Natural killer cell (primary cell): ENCODE measurements at regions not wholly inside any gene's neighbourhood (a gene's known extent, or its start where the extent isn't known, plus 50 kb on each side); places are given as distances from the start of the nearest gene placed in this dataset.

Experiments used
- ATAC-seq, 3 donors: fragments of 150-1000 bp in 2 of 3; fragments of 200-7000 bp in 1 of 3; cut with Tn5 transposase; 1 replicate in 1 of 3; 2 replicates in 2 of 3; pipeline ENCODE4 v1.10.0; 2021; ENCODE audit warnings: mild to moderate bottlenecking in 2 of 3, moderate library complexity in 2 of 3
- DNase-seq, 2 donors: peaks; one replicate each; pipeline versions ENCODE4 v3.0.0 to v3.0.0-alpha.2; 2013 to 2021; ENCODE audit warnings: mixed read lengths in 1 of 2
- H3K27ac ChIP-seq: one replicate; pipeline ENCODE4 v1.5.1; 2013; ENCODE audit warnings: mild to moderate bottlenecking, low read length
- H3K27me3 ChIP-seq: one replicate; pipeline ENCODE4 v1.6.1; 2013; ENCODE audit warnings: low read length; ENCODE audit not compliant: control insufficient read depth, insufficient read depth
- H3K36me3 ChIP-seq: one replicate; pipeline ENCODE4 v1.6.1; 2013; ENCODE audit warnings: low read length; ENCODE audit not compliant: control insufficient read depth, insufficient read depth
- H3K4me1 ChIP-seq: one replicate; pipeline ENCODE4 v1.6.1; 2013; ENCODE audit warnings: low read length; ENCODE audit not compliant: control insufficient read depth, insufficient read depth
- H3K4me3 ChIP-seq: one replicate; pipeline ENCODE4 v1.5.1; 2013; ENCODE audit warnings: low read length
- H3K9me3 ChIP-seq: one replicate; pipeline ENCODE4 v1.6.1; 2013; ENCODE audit warnings: low read length; ENCODE audit not compliant: control insufficient read depth, insufficient read depth
- H3K27ac Mint-ChIP-seq, 2 donors: one replicate each; pipeline ENCODE4 v1.8.0; 2022; ENCODE audit warnings: mild to moderate bottlenecking in 2 of 2, mixed read lengths in 2 of 2, moderate library complexity in 1 of 2
- H3K27me3 Mint-ChIP-seq, 2 donors: one replicate each; pipeline ENCODE4 v1.8.0; 2022; ENCODE audit warnings: low read depth in 2 of 2, mixed read lengths in 2 of 2
- H3K36me3 Mint-ChIP-seq: one replicate; pipeline ENCODE4 v1.8.0; 2022; ENCODE audit warnings: mixed read lengths
- H3K4me1 Mint-ChIP-seq, 2 donors: one replicate each; pipeline ENCODE4 v1.8.0; 2022; ENCODE audit warnings: mixed read lengths in 2 of 2
- H3K4me3 Mint-ChIP-seq: one replicate; pipeline ENCODE4 v1.8.0; 2022; ENCODE audit warnings: mild to moderate bottlenecking, moderate library complexity, mixed read lengths
- H3K9me3 Mint-ChIP-seq, 2 donors: one replicate each; pipeline ENCODE4 v1.8.0; 2022; ENCODE audit warnings: mixed read lengths in 2 of 2
- CTCF ChIP-seq: fragments of 200-600 bp; IDR thresholded peaks from one replicate; pipeline ENCODE4 v1.8.0; 2022; ENCODE audit warnings: antibody characterized with exemption
- WGBS: methylation state at CpG from one replicate; pipeline ENCODE4 v1.1.7; 2013; ENCODE audit warnings: missing lambda C conversion rate; ENCODE audit not compliant: insufficient coverage; 5-methylcytosine and 5-hydroxymethylcytosine counted together
- intact Hi-C: fragments of 100-400 bp; cut with micrococcal nuclease; formaldehyde crosslinking; loops from one replicate; pipeline ENCODE4 v1.14.2; 2022

- ATAC-seq (peak; percentile 72 to 92 (median 79)), DNase-seq (peak; percentile 58 to 77)
- intact Hi-C loops: loop anchor here (1.0 to 10.0 kb wide), 6 partner anchors 71 to 396 kb away; partner anchors contain the start of gene PPP3CA
- H3K27me3 ChIP-seq: no peaks in the 10 kb centered on the region
- TF ChIP-seq CTCF: no peak
- H3K27ac ChIP-seq: no peak overlapping the region
- Mint-ChIP-seq H3K4me1 (peaks cover 59 to 60% of the 10 kb centered on the region in 2 donors), H3K27me3 (peaks cover 0 to 7% of the 10 kb centered on the region in 2 donors), H3K36me3 (no peaks in the 10 kb centered on the region), H3K9me3 (no peaks in the 10 kb centered on the region), H3K4me3 (peak overlapping the region; percentile 86), H3K27ac (peak overlapping the region; percentile 64 to 73)
- H3K9me3 ChIP-seq: no peaks in the 10 kb centered on the region
- H3K4me3 ChIP-seq: no peak overlapping the region
- H3K36me3 ChIP-seq: no peaks in the 10 kb centered on the region
- WGBS: 0% methylated on average over 2 of the region's 2 CpGs
- peaks cover 28% of the 10 kb centered on the region for H3K4me1 ChIP-seq
Observed at GRCh38 chr4:101418055-101418454, 70.7 kb upstream of the PPP3CA start.

GRCh38 chr4:101417046-101417445 is 69.7 kb upstream of the PPP3CA start:
- TF ChIP-seq CTCF: no peak
- Mint-ChIP-seq H3K36me3 (no peaks in the 10 kb centered on the region), H3K27me3 (peaks cover 0 to 7% of the 10 kb centered on the region in 2 donors), H3K27ac (no peak overlapping the region), H3K4me3 (peak overlapping the region; percentile 42), H3K9me3 (no peaks in the 10 kb centered on the region), H3K4me1 (peaks cover 59 to 60% of the 10 kb centered on the region in 2 donors)
- ATAC-seq: no peak
- H3K27ac ChIP-seq: no peak overlapping the region
- H3K27me3 ChIP-seq: no peaks in the 10 kb centered on the region
- no peaks in the 10 kb centered on the region for H3K36me3 ChIP-seq
- no peaks in the 10 kb centered on the region for H3K9me3 ChIP-seq
- no peak for DNase-seq
- 87% methylated on average over 6 of the region's 6 CpGs for WGBS
- peaks cover 28% of the 10 kb centered on the region for H3K4me1 ChIP-seq
- H3K4me3 ChIP-seq: no peak overlapping the region
- intact Hi-C loops: loop anchor here (5.0 to 10.0 kb wide), 5 partner anchors 70 to 395 kb away; partner anchors contain the start of gene PPP3CA

- no peak for TF ChIP-seq CTCF
Observed at GRCh38 chr4:101415962-101416361, 68.6 kb upstream of the PPP3CA start.

GRCh38 chr4:101414496-101414895 is 67.2 kb upstream of the PPP3CA start:
- no CpG with 5 or more reads among the region's 1 CpG for WGBS
- Mint-ChIP-seq H3K36me3 (no peaks in the 10 kb centered on the region), H3K4me3 (peak overlapping the region; percentile 79), H3K9me3 (no peaks in the 10 kb centered on the region), H3K4me1 (peaks cover 50 to 53% of the 10 kb centered on the region in 2 donors), H3K27ac (peak overlapping the region in 1 of 2 donors; percentile 41), H3K27me3 (peaks cover 0 to 7% of the 10 kb centered on the region in 2 donors)
- intact Hi-C loops: loop anchor here (10.0 kb wide), 1 partner anchor 220 kb away; no protein-coding TSS in a partner anchor
- no peak for DNase-seq
- Histone ChIP-seq H3K4me1 (peaks cover 30% of the 10 kb centered on the region), H3K27ac (no peak overlapping the region), H3K36me3 (no peaks in the 10 kb centered on the region), H3K27me3 (no peaks in the 10 kb centered on the region), H3K9me3 (no peaks in the 10 kb centered on the region), H3K4me3 (no peak overlapping the region)
- ATAC-seq: no peak
- no peak for TF ChIP-seq CTCF

More at GRCh38 chr4:101415962-101416361, 68.6 kb upstream of the PPP3CA start:
- Mint-ChIP-seq H3K4me3 (peak overlapping the region; percentile 60), H3K27me3 (peaks cover 0 to 7% of the 10 kb centered on the region in 2 donors), H3K4me1 (peaks cover 60 to 63% of the 10 kb centered on the region in 2 donors), H3K9me3 (no peaks in the 10 kb centered on the region), H3K36me3 (no peaks in the 10 kb centered on the region), H3K27ac (no peak overlapping the region)
- H3K4me1 ChIP-seq: peaks cover 30% of the 10 kb centered on the region
- no peak overlapping the region for H3K27ac ChIP-seq
- intact Hi-C loops: loop anchor here (5.0 to 10.0 kb wide), 5 partner anchors 69 to 394 kb away; partner anchors contain the start of gene PPP3CA
- H3K9me3 ChIP-seq: no peaks in the 10 kb centered on the region
- H3K36me3 ChIP-seq: no peaks in the 10 kb centered on the region
- no peak overlapping the region for H3K4me3 ChIP-seq
- peak in 1 of 2 donors; percentile 23 for DNase-seq
- ATAC-seq: peak in 2 of 3 donors; percentile 29 to 40
- H3K27me3 ChIP-seq: no peaks in the 10 kb centered on the region
- WGBS: 70% methylated on average over 6 of the region's 6 CpGs
